ENCODE measurements at regions not wholly inside any gene's neighbourhood (a gene's known extent, or its start where the extent isn't known, plus 50 kb on each side); places are given as distances from the start of the nearest gene placed in this dataset.

GRCh38 chr15:46386356-46386755 lies 751.5 kb downstream of the SQOR start:
- no peak overlapping the region for H3K4ac ChIP-seq (ENCODE audit: low read depth in 1 of 2, low read length in 2 of 2)
- H4K8ac ChIP-seq (ENCODE audit: low read length), result no peak overlapping the region
- no peaks in the 10 kb centered on the region for H3K27me3 ChIP-seq (ENCODE audit: control insufficient read depth in 1 of 2, insufficient read depth in 1 of 2, low read length in 2 of 2)
- H3K27ac ChIP-seq (ENCODE audit: low read length, poor library complexity, severe bottlenecking), result no peak overlapping the region
- no peaks in the 10 kb centered on the region for H3K79me1 ChIP-seq (replicated peaks; ENCODE audit: low read length, poor library complexity, severe bottlenecking)
- no peak overlapping the region for H3K14ac ChIP-seq (ENCODE audit: low read length in 2 of 2)
- no peak overlapping the region for H2BK120ac ChIP-seq (ENCODE audit: low read depth, low read length)
- no peak overlapping the region for H2BK5ac ChIP-seq (ENCODE audit: low read depth, low read length, poor library complexity, severe bottlenecking)
- H2AK5ac ChIP-seq (ENCODE audit: low read length, severe bottlenecking), result no peak overlapping the region
- 37% methylated on average over 1 of the region's 1 CpG for WGBS
- H3K4me3 ChIP-seq (ENCODE audit: insufficient read depth in 1 of 2, low read depth in 1 of 2, low read length in 2 of 2), result no peak overlapping the region
- no peak overlapping the region for H2BK15ac ChIP-seq (ENCODE audit: low read depth, poor library complexity, severe bottlenecking)
- H3K9me3 ChIP-seq (ENCODE audit: control insufficient read depth, low read length), result peaks cover 7% of the 10 kb centered on the region
- no peaks in the 10 kb centered on the region for H3K4me1 ChIP-seq (ENCODE audit: control insufficient read depth, insufficient read depth, low read depth, low read length)
- no peak overlapping the region for H3K23ac ChIP-seq (ENCODE audit: low read length in 2 of 2)
- H3K4me2 ChIP-seq (ENCODE audit: low read length, poor library complexity, severe bottlenecking), result no peak overlapping the region
- H4K91ac ChIP-seq (ENCODE audit: low read length), result no peak overlapping the region
- H2BK12ac ChIP-seq (ENCODE audit: low read length in 2 of 2), result no peak overlapping the region
- H3K18ac ChIP-seq (ENCODE audit: low read depth in 1 of 2, low read length in 2 of 2), result no peak overlapping the region
- peak; percentile 1 for DNase-seq
- H3K36me3 ChIP-seq (ENCODE audit: control insufficient read depth in 1 of 2, insufficient read depth in 2 of 2, low read depth in 1 of 2, low read length in 2 of 2), result no peaks in the 10 kb centered on the region
- H2AFZ ChIP-seq (ENCODE audit: low read depth, low read length), result no peak overlapping the region
- H3K9ac ChIP-seq (ENCODE audit: low read length), result no peak overlapping the region

- H4K91ac ChIP-seq (ENCODE audit: low read length), result no peak overlapping the region
- H3K18ac ChIP-seq (ENCODE audit: low read depth in 1 of 2, low read length in 2 of 2), result no peak overlapping the region
- no peak overlapping the region for H2BK15ac ChIP-seq (ENCODE audit: low read depth, poor library complexity, severe bottlenecking)
- no peak overlapping the region for H2BK5ac ChIP-seq (ENCODE audit: low read depth, low read length, poor library complexity, severe bottlenecking)
- WGBS, result 93% methylated on average over 1 of the region's 4 CpGs
- no peak overlapping the region for H4K8ac ChIP-seq (ENCODE audit: low read length)
- no peak overlapping the region for H3K14ac ChIP-seq (ENCODE audit: low read length in 2 of 2)
- H3K4me2 ChIP-seq (ENCODE audit: low read length, poor library complexity, severe bottlenecking), result no peak overlapping the region
- no peak overlapping the region for H3K4me3 ChIP-seq (ENCODE audit: insufficient read depth in 1 of 2, low read depth in 1 of 2, low read length in 2 of 2)
- no peak overlapping the region for H3K23ac ChIP-seq (ENCODE audit: low read length in 2 of 2)
- no peak for DNase-seq
- H3K27me3 ChIP-seq (ENCODE audit: control insufficient read depth in 1 of 2, insufficient read depth in 1 of 2, low read length in 2 of 2), result no peaks in the 10 kb centered on the region
- H2AK5ac ChIP-seq (ENCODE audit: low read length, severe bottlenecking), result no peak overlapping the region
- H3K27ac ChIP-seq (ENCODE audit: low read length, poor library complexity, severe bottlenecking), result no peak overlapping the region
- no peak overlapping the region for H2BK12ac ChIP-seq (ENCODE audit: low read length in 2 of 2)
- H3K9me3 ChIP-seq (ENCODE audit: control insufficient read depth, low read length), result peaks cover 7% of the 10 kb centered on the region
- no peaks in the 10 kb centered on the region for H3K4me1 ChIP-seq (ENCODE audit: control insufficient read depth, insufficient read depth, low read depth, low read length)
- H3K36me3 ChIP-seq (ENCODE audit: control insufficient read depth in 1 of 2, insufficient read depth in 2 of 2, low read depth in 1 of 2, low read length in 2 of 2), result no peaks in the 10 kb centered on the region
- no peaks in the 10 kb centered on the region for H3K79me1 ChIP-seq (replicated peaks; ENCODE audit: low read length, poor library complexity, severe bottlenecking)
- H2AFZ ChIP-seq (ENCODE audit: low read depth, low read length), result no peak overlapping the region
- no peak overlapping the region for H3K9ac ChIP-seq (ENCODE audit: low read length)
- no peak overlapping the region for H2BK120ac ChIP-seq (ENCODE audit: low read depth, low read length)
- H3K4ac ChIP-seq (ENCODE audit: low read depth in 1 of 2, low read length in 2 of 2), result no peak overlapping the region
Observed at GRCh38 chr15:46389739-46390138, 754.9 kb downstream of the SQOR start.

GRCh38 chr15:46394463-46394862 lies 759.6 kb downstream of the SQOR start:
- H2BK5ac ChIP-seq (ENCODE audit: low read depth, low read length, poor library complexity, severe bottlenecking), result no peak overlapping the region
- H3K9me3 ChIP-seq (ENCODE audit: control insufficient read depth, low read length), result peaks cover 7% of the 10 kb centered on the region
- no peak overlapping the region for H2AK5ac ChIP-seq (ENCODE audit: low read length, severe bottlenecking)
- no peaks in the 10 kb centered on the region for H3K36me3 ChIP-seq (ENCODE audit: control insufficient read depth in 1 of 2, insufficient read depth in 2 of 2, low read depth in 1 of 2, low read length in 2 of 2)
- H2BK120ac ChIP-seq (ENCODE audit: low read depth, low read length), result no peak overlapping the region
- no peak overlapping the region for H2AFZ ChIP-seq (ENCODE audit: low read depth, low read length)
- H3K79me1 ChIP-seq (replicated peaks; ENCODE audit: low read length, poor library complexity, severe bottlenecking), result no peaks in the 10 kb centered on the region
- 44% methylated on average over 2 of the region's 2 CpGs for WGBS
- H3K27ac ChIP-seq (ENCODE audit: low read length, poor library complexity, severe bottlenecking), result no peak overlapping the region
- no peak for DNase-seq
- no peak overlapping the region for H3K18ac ChIP-seq (ENCODE audit: low read depth in 1 of 2, low read length in 2 of 2)
- no peak overlapping the region for H4K91ac ChIP-seq (ENCODE audit: low read length)
- no peak overlapping the region for H3K4me2 ChIP-seq (ENCODE audit: low read length, poor library complexity, severe bottlenecking)
- H3K14ac ChIP-seq (ENCODE audit: low read length in 2 of 2), result no peak overlapping the region
- no peaks in the 10 kb centered on the region for H3K27me3 ChIP-seq (ENCODE audit: control insufficient read depth in 1 of 2, insufficient read depth in 1 of 2, low read length in 2 of 2)
- H3K23ac ChIP-seq (ENCODE audit: low read length in 2 of 2), result no peak overlapping the region
- no peak overlapping the region for H3K4me3 ChIP-seq (ENCODE audit: insufficient read depth in 1 of 2, low read depth in 1 of 2, low read length in 2 of 2)
- H2BK12ac ChIP-seq (ENCODE audit: low read length in 2 of 2), result no peak overlapping the region
- H3K4ac ChIP-seq (ENCODE audit: low read depth in 1 of 2, low read length in 2 of 2), result no peak overlapping the region
- H3K9ac ChIP-seq (ENCODE audit: low read length), result no peak overlapping the region
- no peak overlapping the region for H4K8ac ChIP-seq (ENCODE audit: low read length)
- no peak overlapping the region for H2BK15ac ChIP-seq (ENCODE audit: low read depth, poor library complexity, severe bottlenecking)
- no peaks in the 10 kb centered on the region for H3K4me1 ChIP-seq (ENCODE audit: control insufficient read depth, insufficient read depth, low read depth, low read length)

- H3K18ac ChIP-seq (ENCODE audit: low read depth in 1 of 2, low read length in 2 of 2), result no peak overlapping the region
- H2BK5ac ChIP-seq (ENCODE audit: low read depth, low read length, poor library complexity, severe bottlenecking), result no peak overlapping the region
- H3K27me3 ChIP-seq (ENCODE audit: control insufficient read depth in 1 of 2, insufficient read depth in 1 of 2, low read length in 2 of 2), result no peaks in the 10 kb centered on the region
- H2BK15ac ChIP-seq (ENCODE audit: low read depth, poor library complexity, severe bottlenecking), result no peak overlapping the region
- no peak overlapping the region for H3K4ac ChIP-seq (ENCODE audit: low read depth in 1 of 2, low read length in 2 of 2)
- DNase-seq, result no peak
- H3K23ac ChIP-seq (ENCODE audit: low read length in 2 of 2), result no peak overlapping the region
- H3K4me1 ChIP-seq (ENCODE audit: control insufficient read depth, insufficient read depth, low read depth, low read length), result no peaks in the 10 kb centered on the region
- H4K8ac ChIP-seq (ENCODE audit: low read length), result no peak overlapping the region
- H3K4me3 ChIP-seq (ENCODE audit: insufficient read depth in 1 of 2, low read depth in 1 of 2, low read length in 2 of 2), result no peak overlapping the region
- no peak overlapping the region for H3K14ac ChIP-seq (ENCODE audit: low read length in 2 of 2)
- no peaks in the 10 kb centered on the region for H3K36me3 ChIP-seq (ENCODE audit: control insufficient read depth in 1 of 2, insufficient read depth in 2 of 2, low read depth in 1 of 2, low read length in 2 of 2)
- no peak overlapping the region for H2BK120ac ChIP-seq (ENCODE audit: low read depth, low read length)
- no peak overlapping the region for H2BK12ac ChIP-seq (ENCODE audit: low read length in 2 of 2)
- H3K4me2 ChIP-seq (ENCODE audit: low read length, poor library complexity, severe bottlenecking), result no peak overlapping the region
- no peak overlapping the region for H4K91ac ChIP-seq (ENCODE audit: low read length)
- H3K79me1 ChIP-seq (replicated peaks; ENCODE audit: low read length, poor library complexity, severe bottlenecking), result no peaks in the 10 kb centered on the region
- no peak overlapping the region for H2AFZ ChIP-seq (ENCODE audit: low read depth, low read length)
- no peak overlapping the region for H2AK5ac ChIP-seq (ENCODE audit: low read length, severe bottlenecking)
- WGBS, result 33% methylated on average over 2 of the region's 2 CpGs
- H3K9me3 ChIP-seq (ENCODE audit: control insufficient read depth, low read length), result peaks cover 3% of the 10 kb centered on the region
- no peak overlapping the region for H3K27ac ChIP-seq (ENCODE audit: low read length, poor library complexity, severe bottlenecking)
- no peak overlapping the region for H3K9ac ChIP-seq (ENCODE audit: low read length)
Observed at GRCh38 chr15:46408312-46408711, 773.5 kb downstream of the SQOR start.
